Endothelial cell of umbilical vein (primary cell): ENCODE measurements at regions not wholly inside any gene's neighbourhood (a gene's known extent, or its start where the extent isn't known, plus 50 kb on each side); places are given as distances from the start of the nearest gene placed in this dataset.

Source experiments
- CTCF ChIP-seq, 2 donors: IDR thresholded peaks; 1 replicate in 1 of 2; 2 replicates in 1 of 2; pipeline ENCODE4 v1.5.1; 2011; ENCODE audit warnings: low read length in 2 of 2, mild to moderate bottlenecking in 2 of 2, moderate library complexity in 2 of 2, control low read depth in 1 of 2, inconsistent platforms in 1 of 2, low read depth in 1 of 2; ENCODE audit not compliant: insufficient read depth in 1 of 2; ENCODE audit errors: extremely low read depth in 1 of 2
- EZH2 ChIP-seq: IDR thresholded peaks from 2 replicates; pipeline ENCODE4 v1.6.1; 2012; ENCODE audit warnings: borderline replicate concordance, low read depth, mild to moderate bottlenecking, moderate library complexity, low read length, inconsistent platforms; ENCODE audit not compliant: severe bottlenecking
- FOS ChIP-seq: IDR thresholded peaks from 2 replicates; pipeline ENCODE4 v1.6.1; 2011; ENCODE audit warnings: mild to moderate bottlenecking, low read length, moderate library complexity, borderline replicate concordance; ENCODE audit not compliant: insufficient read depth
- GATA2 ChIP-seq: IDR thresholded peaks from 2 replicates; pipeline ENCODE4 v1.7.0; 2011; ENCODE audit warnings: low read depth, mild to moderate bottlenecking, moderate library complexity, mixed read lengths, low read length; ENCODE audit not compliant: insufficient read length, insufficient read depth
- MYC ChIP-seq: IDR thresholded peaks from one replicate; pipeline ENCODE4 v1.6.1; 2011; ENCODE audit warnings: mild to moderate bottlenecking, low read depth, low read length

GRCh38 chr5:110824936-110825441, 86.2 kb downstream of the SLC25A46 start:
- TF ChIP-seq FOS = no peak
- no peak for TF ChIP-seq GATA2
- TF ChIP-seq MYC = no peak
- no peak for TF ChIP-seq CTCF (IDR thresholded peaks at IDR 0.05; ENCODE audit: extremely low read depth in 1 of 2, insufficient read depth in 1 of 2, low read depth in 1 of 2, low read length in 2 of 2)
- TF ChIP-seq EZH2 = no peak
